ENCODE measurements at regions not wholly inside any gene's neighbourhood (a gene's known extent, or its start where the extent isn't known, plus 50 kb on each side); places are given as distances from the start of the nearest gene placed in this dataset.

DNA sequence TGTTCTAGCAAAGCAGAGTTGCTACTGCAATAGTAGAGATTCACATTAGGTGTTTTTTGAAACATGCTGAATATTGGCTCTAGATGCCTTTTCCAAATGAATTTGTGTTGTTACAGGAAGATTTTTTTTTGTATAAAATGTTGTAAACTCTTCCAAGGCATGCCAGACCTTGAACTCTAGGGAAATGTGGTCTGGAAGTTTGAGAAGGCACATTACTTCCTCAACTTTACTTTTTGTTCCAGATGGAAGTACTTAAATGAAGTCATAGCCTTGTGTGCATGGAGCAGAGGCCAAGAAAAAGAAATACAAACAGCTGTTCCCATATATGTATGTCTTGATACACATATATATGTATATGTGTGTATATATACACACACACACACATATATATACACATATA lies 585.7 kb upstream of the MARCKS start:
- H3K4me3 ChIP-seq (ENCODE audit: low read length) = no peak overlapping the region
- H3K4me1 ChIP-seq (ENCODE audit: control insufficient read depth, insufficient read depth, low read length) = no peaks in the 10 kb centered on the region
- no peaks in the 10 kb centered on the region for H3K27me3 ChIP-seq (ENCODE audit: control insufficient read depth, insufficient read depth, low read length)
- H3K9ac ChIP-seq (ENCODE audit: low read length) = no peak overlapping the region
- H3K27ac ChIP-seq (ENCODE audit: low read depth, low read length) = no peak overlapping the region
- no peaks in the 10 kb centered on the region for H3K36me3 ChIP-seq (ENCODE audit: control insufficient read depth, insufficient read depth, low read length)

DNA sequence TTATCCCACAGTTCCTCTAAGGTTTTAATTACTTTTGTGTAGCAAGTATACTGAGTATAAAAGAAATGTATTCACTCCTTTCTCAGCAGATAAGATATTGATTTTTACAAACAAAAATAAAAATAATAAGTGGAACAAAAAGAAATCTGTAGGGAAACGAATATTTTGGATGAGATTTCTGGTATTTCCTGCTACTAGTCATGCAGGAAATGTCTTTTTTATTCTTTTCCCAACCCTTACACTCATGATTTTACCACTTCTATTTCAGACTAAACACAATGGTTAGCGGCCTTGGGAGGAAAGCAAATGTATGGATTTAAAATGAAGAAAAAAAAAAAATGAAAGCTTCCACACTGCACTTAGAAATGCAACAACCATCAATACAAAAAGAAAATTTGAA lies 580.5 kb upstream of the MARCKS start:
- H3K36me3 ChIP-seq (ENCODE audit: control insufficient read depth, insufficient read depth, low read length) = no peaks in the 10 kb centered on the region
- no peak overlapping the region for H3K27ac ChIP-seq (ENCODE audit: low read depth, low read length)
- H3K27me3 ChIP-seq (ENCODE audit: control insufficient read depth, insufficient read depth, low read length) = no peaks in the 10 kb centered on the region
- no peak overlapping the region for H3K9ac ChIP-seq (ENCODE audit: low read length)
- H3K4me3 ChIP-seq (ENCODE audit: low read length) = no peak overlapping the region
- H3K4me1 ChIP-seq (ENCODE audit: control insufficient read depth, insufficient read depth, low read length) = no peaks in the 10 kb centered on the region

DNA sequence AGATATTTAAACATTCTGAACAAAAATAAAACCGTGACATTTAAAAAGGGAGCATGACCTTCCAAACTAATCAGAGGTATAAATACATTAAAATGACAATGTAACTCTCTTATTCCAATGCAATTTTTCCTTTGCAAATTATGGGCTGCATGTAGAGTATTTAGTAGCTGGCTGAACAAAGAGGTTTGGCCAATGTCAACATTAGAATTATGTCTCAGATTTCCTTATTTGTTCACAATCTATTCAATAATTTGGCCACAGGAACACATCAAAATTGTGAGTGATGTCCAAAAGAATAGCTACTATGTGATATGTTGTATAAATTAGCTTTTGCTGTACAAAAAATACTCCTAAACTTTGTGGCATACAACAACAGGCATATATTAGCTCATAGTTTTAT lies 580.0 kb upstream of the MARCKS start:
- Histone ChIP-seq H3K4me3 (ENCODE audit: low read length) (no peak overlapping the region), H3K27me3 (ENCODE audit: control insufficient read depth, insufficient read depth, low read length) (no peaks in the 10 kb centered on the region), H3K27ac (ENCODE audit: low read depth, low read length) (no peak overlapping the region), H3K9ac (ENCODE audit: low read length) (no peak overlapping the region), H3K36me3 (ENCODE audit: control insufficient read depth, insufficient read depth, low read length) (no peaks in the 10 kb centered on the region), H3K4me1 (ENCODE audit: control insufficient read depth, insufficient read depth, low read length) (no peaks in the 10 kb centered on the region)

DNA sequence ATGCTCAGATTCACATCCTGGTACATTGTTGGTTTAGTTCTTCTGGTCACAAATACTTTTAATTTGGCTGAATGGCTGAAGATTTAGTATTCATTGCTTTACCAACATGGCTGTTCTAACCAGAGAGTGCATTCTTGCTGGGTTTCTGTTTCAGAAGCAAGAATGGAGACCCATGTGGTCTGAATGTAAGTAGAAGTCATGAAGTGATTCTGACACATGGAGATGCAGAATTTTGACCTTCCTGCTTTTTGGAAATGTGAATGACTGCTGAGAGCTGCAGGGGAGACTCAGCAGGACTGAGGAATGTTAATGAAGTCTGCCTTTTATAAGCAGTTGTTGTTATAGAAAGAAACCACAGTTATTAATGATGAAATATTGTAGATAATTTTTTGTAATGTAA lies 576.1 kb upstream of the MARCKS start:
- no peaks in the 10 kb centered on the region for H3K36me3 ChIP-seq (ENCODE audit: control insufficient read depth, insufficient read depth, low read length)
- no peaks in the 10 kb centered on the region for H3K4me1 ChIP-seq (ENCODE audit: control insufficient read depth, insufficient read depth, low read length)
- H3K9ac ChIP-seq (ENCODE audit: low read length) = no peak overlapping the region
- no peak overlapping the region for H3K4me3 ChIP-seq (ENCODE audit: low read length)
- no peak overlapping the region for H3K27ac ChIP-seq (ENCODE audit: low read depth, low read length)
- H3K27me3 ChIP-seq (ENCODE audit: control insufficient read depth, insufficient read depth, low read length) = no peaks in the 10 kb centered on the region

DNA sequence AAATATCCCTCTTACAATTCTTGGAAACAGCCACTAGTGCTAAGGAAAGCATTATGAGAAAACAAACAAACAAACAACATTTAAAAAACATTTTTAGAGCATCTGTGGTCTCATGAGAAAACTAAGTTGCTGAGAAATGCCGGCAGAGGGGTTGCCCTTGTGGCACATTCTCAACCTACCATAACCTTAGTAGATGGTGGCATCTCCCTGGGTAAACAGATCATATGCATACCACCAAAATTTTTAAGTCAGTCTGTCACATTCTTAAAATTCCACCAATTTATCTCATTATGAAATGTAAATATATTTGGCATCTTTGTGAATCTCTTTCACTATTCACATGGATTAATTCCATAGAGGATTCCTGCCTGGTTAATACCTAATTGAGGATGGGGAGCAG lies 575.7 kb upstream of the MARCKS start:
- H3K27ac ChIP-seq (ENCODE audit: low read depth, low read length) = no peak overlapping the region
- no peaks in the 10 kb centered on the region for H3K27me3 ChIP-seq (ENCODE audit: control insufficient read depth, insufficient read depth, low read length)
- H3K36me3 ChIP-seq (ENCODE audit: control insufficient read depth, insufficient read depth, low read length) = no peaks in the 10 kb centered on the region
- H3K9ac ChIP-seq (ENCODE audit: low read length) = no peak overlapping the region
- no peaks in the 10 kb centered on the region for H3K4me1 ChIP-seq (ENCODE audit: control insufficient read depth, insufficient read depth, low read length)
- no peak overlapping the region for H3K4me3 ChIP-seq (ENCODE audit: low read length)

DNA sequence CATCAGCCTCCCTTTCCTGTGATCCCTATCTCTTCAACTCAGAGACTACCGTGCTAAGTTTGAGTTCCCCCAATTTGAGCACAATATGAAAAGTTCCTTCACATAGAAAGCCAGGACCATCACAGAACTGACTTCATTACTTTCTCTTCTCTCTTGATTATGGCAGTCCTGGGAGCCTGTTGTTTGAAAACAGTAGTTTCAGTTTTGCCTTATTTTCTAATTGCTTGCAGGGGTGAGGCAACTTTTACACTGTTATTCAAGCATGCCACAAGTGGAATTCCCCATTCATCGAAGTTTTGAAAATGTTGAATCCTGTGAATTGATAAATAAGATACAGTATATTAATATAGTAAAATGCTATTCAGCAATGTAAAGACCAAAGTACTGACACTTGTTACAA lies 569.7 kb upstream of the MARCKS start:
- Histone ChIP-seq H3K4me1 (ENCODE audit: control insufficient read depth, insufficient read depth, low read length) (peaks cover 4% of the 10 kb centered on the region), H3K27ac (ENCODE audit: low read depth, low read length) (no peak overlapping the region), H3K4me3 (ENCODE audit: low read length) (no peak overlapping the region), H3K27me3 (ENCODE audit: control insufficient read depth, insufficient read depth, low read length) (no peaks in the 10 kb centered on the region), H3K9ac (ENCODE audit: low read length) (no peak overlapping the region), H3K36me3 (ENCODE audit: control insufficient read depth, insufficient read depth, low read length) (no peaks in the 10 kb centered on the region)

DNA sequence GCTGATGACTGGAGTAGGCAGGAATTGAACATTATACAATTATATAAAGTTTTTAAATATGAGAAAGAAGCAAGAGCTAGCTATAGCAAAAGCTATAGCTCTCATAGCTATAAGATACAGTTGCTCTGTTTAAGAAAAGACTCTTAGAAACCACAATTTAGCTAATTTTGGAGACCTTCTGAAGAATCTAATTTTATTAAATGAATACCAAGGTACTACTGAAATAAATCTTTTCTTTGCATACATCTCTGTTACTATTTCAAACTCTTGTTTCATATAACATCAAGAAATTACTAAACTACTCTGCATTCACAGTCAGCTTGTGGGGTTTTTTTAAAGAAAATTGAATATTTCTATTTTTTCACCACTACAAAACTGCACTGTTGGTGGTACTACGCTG lies 568.7 kb upstream of the MARCKS start:
- H3K4me3 ChIP-seq (ENCODE audit: low read length) = no peak overlapping the region
- H3K4me1 ChIP-seq (ENCODE audit: control insufficient read depth, insufficient read depth, low read length) = peaks cover 9% of the 10 kb centered on the region
- H3K9ac ChIP-seq (ENCODE audit: low read length) = no peak overlapping the region
- no peaks in the 10 kb centered on the region for H3K36me3 ChIP-seq (ENCODE audit: control insufficient read depth, insufficient read depth, low read length)
- no peaks in the 10 kb centered on the region for H3K27me3 ChIP-seq (ENCODE audit: control insufficient read depth, insufficient read depth, low read length)
- H3K27ac ChIP-seq (ENCODE audit: low read depth, low read length) = no peak overlapping the region

DNA sequence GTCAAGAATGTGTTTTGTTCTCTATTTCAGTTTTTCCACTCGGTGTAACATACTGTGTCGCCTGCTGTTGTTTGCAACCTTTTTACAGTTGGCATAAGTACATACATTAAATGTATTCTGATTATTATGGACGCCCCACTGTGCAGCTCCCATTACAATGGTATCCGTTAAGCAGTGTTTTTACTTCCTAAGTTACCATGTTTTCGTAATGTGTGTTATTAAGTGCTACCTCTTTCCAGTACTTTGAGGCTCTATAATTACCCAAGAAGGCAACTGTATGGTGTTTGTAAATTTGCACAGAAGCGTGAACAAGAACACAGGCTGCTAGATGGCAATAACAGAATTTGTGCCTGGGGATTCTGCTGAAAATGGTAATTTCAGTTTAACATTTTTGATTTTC lies 568.0 kb upstream of the MARCKS start:
- Histone ChIP-seq H3K4me1 (ENCODE audit: control insufficient read depth, insufficient read depth, low read length) (peaks cover 9% of the 10 kb centered on the region), H3K36me3 (ENCODE audit: control insufficient read depth, insufficient read depth, low read length) (no peaks in the 10 kb centered on the region), H3K27ac (ENCODE audit: low read depth, low read length) (no peak overlapping the region)

DNA sequence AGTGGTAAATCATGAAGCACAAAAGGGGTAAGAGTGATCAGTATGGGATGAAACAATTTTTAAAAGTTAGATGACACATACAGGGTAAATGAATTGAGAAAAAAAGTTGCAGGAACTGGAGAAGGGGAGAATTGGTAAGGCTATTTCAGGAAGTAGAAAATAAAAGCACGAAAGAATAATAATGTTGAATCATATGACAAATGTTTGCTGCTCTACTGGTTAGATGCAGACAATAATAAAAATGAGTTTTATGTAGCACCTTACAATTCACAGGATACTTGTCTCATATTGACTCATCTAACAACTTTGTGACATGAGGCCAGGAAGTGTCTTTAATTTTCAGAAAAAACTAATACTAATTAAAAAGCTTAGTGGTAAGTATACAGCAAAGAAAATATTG lies 566.5 kb upstream of the MARCKS start:
- no peaks in the 10 kb centered on the region for H3K27me3 ChIP-seq (ENCODE audit: control insufficient read depth, insufficient read depth, low read length)
- no peaks in the 10 kb centered on the region for H3K36me3 ChIP-seq (ENCODE audit: control insufficient read depth, insufficient read depth, low read length)
- H3K4me3 ChIP-seq (ENCODE audit: low read length) = no peak overlapping the region
- H3K4me1 ChIP-seq (ENCODE audit: control insufficient read depth, insufficient read depth, low read length) = peaks cover 9% of the 10 kb centered on the region
- no peak overlapping the region for H3K9ac ChIP-seq (ENCODE audit: low read length)
- no peak overlapping the region for H3K27ac ChIP-seq (ENCODE audit: low read depth, low read length)

More for the DNA sequence above, 568.0 kb upstream of the MARCKS start:
- Histone ChIP-seq H3K9ac (ENCODE audit: low read length) (no peak overlapping the region), H3K27me3 (ENCODE audit: control insufficient read depth, insufficient read depth, low read length) (no peaks in the 10 kb centered on the region), H3K4me3 (ENCODE audit: low read length) (no peak overlapping the region)

DNA sequence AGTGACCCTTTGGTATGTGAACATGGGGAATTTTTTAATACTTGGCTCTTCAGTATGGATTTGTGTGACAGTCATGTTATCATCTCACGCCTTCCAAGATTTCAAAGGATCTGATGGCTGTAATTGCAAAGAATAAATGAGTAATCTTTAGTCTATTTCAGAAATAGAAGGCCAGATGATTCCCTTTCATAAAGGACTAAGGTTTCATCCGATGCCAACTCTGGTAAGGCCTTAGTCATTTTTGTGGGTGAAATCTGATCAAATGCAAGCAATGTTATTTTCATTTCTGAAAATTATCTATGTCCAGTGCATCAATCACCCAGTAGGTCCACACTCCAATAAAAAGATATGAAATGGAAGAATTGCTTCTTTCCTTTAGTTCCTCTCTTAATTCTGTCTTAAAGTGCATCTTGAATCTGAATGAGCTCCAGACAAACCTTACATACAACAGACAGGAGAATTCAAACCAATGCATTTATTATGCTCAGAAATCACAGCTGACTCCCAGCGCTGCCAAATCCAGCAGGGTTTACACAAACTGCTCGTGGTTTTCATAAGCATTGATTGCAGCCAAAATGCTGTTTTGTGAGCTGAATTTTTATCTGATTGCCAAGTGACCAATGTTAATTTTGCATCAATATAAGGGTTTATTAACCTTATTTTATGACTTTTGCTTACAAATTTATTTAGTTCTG lies 565.2 kb upstream of the MARCKS start:
- no peaks in the 10 kb centered on the region for H3K27me3 ChIP-seq (ENCODE audit: control insufficient read depth, insufficient read depth, low read length)
- H3K27ac ChIP-seq (ENCODE audit: low read depth, low read length) = no peak overlapping the region
- H3K4me1 ChIP-seq (ENCODE audit: control insufficient read depth, insufficient read depth, low read length) = peaks cover 9% of the 10 kb centered on the region
- H3K4me3 ChIP-seq (ENCODE audit: low read length) = no peak overlapping the region
- H3K36me3 ChIP-seq (ENCODE audit: control insufficient read depth, insufficient read depth, low read length) = no peaks in the 10 kb centered on the region
- H3K9ac ChIP-seq (ENCODE audit: low read length) = no peak overlapping the region

DNA sequence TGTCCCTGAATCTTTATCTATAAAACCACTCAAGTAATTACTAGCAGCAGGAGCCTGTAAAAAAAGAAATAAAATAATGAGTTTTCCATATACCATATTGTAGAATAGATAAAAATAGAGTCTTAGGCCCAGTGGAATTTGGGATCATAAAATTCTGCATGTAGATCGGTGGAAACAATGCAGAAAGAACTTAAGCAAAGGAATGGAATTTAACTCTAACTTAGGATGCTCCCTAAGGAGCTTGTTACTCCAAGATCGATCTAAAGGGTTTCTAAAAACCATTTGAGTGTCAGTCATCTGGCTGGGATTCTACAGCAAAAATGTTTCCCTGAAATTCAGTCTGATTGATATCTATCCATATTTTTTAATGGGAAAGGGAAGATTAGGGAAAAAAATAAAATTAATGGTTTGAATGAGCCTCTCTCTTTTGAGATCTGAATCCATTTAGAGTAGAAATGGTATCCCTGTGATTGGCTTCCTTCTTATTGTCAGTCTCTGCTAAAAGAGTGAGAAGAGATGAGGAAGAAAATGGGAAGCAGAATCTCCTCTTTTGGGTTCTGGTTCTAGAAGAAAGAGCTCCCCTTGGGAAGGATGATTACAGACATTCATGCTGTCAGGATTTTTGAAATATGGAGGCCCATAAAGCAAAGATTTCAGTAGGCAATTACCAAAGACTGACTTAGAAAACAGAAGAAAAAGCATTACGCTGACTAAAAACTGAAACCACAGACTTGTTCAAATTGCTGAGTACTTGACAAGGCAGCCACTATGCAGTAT lies 564.3 kb upstream of the MARCKS start:
- H3K4me3 ChIP-seq (ENCODE audit: low read length) = no peak overlapping the region

DNA sequence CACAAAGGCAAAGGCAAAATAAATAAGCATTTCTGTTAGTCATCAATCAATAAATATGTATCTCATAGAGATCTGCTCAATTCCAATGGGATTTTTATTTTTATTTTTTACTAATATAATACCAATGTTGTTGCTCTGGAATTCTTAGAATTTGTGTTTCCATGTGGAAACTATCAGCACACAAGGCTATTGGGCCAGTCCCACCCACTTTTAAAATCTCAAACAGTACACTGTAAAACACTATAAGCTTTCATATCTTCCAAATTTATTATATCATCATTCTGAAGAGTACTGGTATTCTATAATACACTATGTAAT lies 563.8 kb upstream of the MARCKS start:
- Histone ChIP-seq H3K27ac (ENCODE audit: low read depth, low read length) (no peak overlapping the region), H3K36me3 (ENCODE audit: control insufficient read depth, insufficient read depth, low read length) (no peaks in the 10 kb centered on the region), H3K27me3 (ENCODE audit: control insufficient read depth, insufficient read depth, low read length) (no peaks in the 10 kb centered on the region), H3K9ac (ENCODE audit: low read length) (no peak overlapping the region), H3K4me3 (ENCODE audit: low read length) (no peak overlapping the region), H3K4me1 (ENCODE audit: control insufficient read depth, insufficient read depth, low read length) (peaks cover 9% of the 10 kb centered on the region)

More for the DNA sequence above, 564.3 kb upstream of the MARCKS start:
- Histone ChIP-seq H3K27me3 (ENCODE audit: control insufficient read depth, insufficient read depth, low read length) (no peaks in the 10 kb centered on the region), H3K36me3 (ENCODE audit: control insufficient read depth, insufficient read depth, low read length) (no peaks in the 10 kb centered on the region), H3K9ac (ENCODE audit: low read length) (no peak overlapping the region), H3K4me1 (ENCODE audit: control insufficient read depth, insufficient read depth, low read length) (peaks cover 9% of the 10 kb centered on the region), H3K27ac (ENCODE audit: low read depth, low read length) (no peak overlapping the region)

DNA sequence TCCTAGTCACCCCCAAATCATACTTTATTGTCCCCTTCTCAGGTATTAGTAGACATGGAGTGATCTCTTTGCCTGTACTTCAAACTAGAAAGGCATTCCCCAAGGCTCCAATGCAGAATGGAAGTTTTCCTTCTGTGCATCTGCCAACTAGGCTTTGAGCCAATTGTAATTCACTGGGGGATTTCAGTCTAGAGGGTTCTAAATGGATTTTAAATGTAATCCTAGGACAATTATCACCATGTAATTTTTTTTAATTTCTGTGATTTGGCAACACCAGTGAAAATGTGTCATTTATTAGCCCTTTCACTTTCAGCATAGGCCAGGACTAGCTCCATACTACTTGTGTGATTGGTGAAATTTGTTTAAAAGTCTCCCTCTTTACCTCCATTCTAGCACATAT lies 557.6 kb upstream of the MARCKS start:
- Histone ChIP-seq H3K27me3 (ENCODE audit: control insufficient read depth, insufficient read depth, low read length) (no peaks in the 10 kb centered on the region), H3K4me1 (ENCODE audit: control insufficient read depth, insufficient read depth, low read length) (no peaks in the 10 kb centered on the region), H3K27ac (ENCODE audit: low read depth, low read length) (no peak overlapping the region), H3K9ac (ENCODE audit: low read length) (no peak overlapping the region), H3K36me3 (ENCODE audit: control insufficient read depth, insufficient read depth, low read length) (no peaks in the 10 kb centered on the region), H3K4me3 (ENCODE audit: low read length) (no peak overlapping the region)
